ENCODE measurements at regions not wholly inside any gene's neighbourhood (a gene's known extent, or its start where the extent isn't known, plus 50 kb on each side); places are given as distances from the start of the nearest gene placed in this dataset.

DNA sequence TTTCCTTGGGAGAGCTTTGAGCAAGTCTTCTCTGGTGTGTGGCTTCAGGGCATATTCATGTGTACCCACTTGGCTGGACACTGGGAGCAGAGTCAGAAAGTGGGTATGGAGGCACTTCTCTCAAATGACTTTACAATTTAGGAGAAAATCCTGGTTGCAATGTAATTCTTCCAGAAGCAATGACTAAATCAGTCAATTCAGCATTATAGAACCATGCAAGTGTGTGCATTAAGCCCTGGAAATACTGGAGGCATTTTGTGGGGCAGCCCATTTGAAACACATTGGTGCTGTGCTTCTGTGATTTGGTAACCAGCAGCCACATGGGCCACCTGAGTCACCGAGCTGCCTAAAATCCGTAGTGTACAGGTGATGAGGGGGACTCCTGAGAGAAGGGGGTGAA is 94.6 kb upstream of the TAS2R1 start:
- H3K4me1 Mint-ChIP-seq = no peaks in the 10 kb centered on the region
- DNase-seq (no peak), ATAC-seq (ENCODE audit: low read depth) (no peak)
- CTCF ChIA-PET = interaction anchor here (1.2 kb wide), 1 partner anchor 10 kb away, joined by 3 read pairs; no protein-coding TSS in a partner anchor
- POLR2A ChIA-PET = no interaction called here
- H3K27me3 Mint-ChIP-seq = no peaks in the 10 kb centered on the region
- Histone ChIP-seq H3K4me2 (replicated peaks; ENCODE audit: low read depth, low read length, poor library complexity, severe bottlenecking) (no peak overlapping the region), H3K79me2 (ENCODE audit: control insufficient read depth, insufficient read depth, low read length) (no peaks in the 10 kb centered on the region), H3K36me3 (replicated peaks in 1 of 2; ENCODE audit: control extremely low read depth in 1 of 2, control insufficient read depth in 1 of 2, extremely low read depth in 1 of 2, insufficient read depth in 2 of 2, low read length in 1 of 2) (no peaks in the 10 kb centered on the region), H3K4me1 (ENCODE audit: control insufficient read depth in 2 of 2, insufficient read depth in 2 of 2, low read length in 2 of 2) (no peaks in the 10 kb centered on the region), H3K9ac (ENCODE audit: low read length) (no peak overlapping the region), H2AFZ (ENCODE audit: insufficient read depth, low read depth, low read length, poor library complexity, severe bottlenecking) (no peak overlapping the region), H4K20me1 (ENCODE audit: control insufficient read depth, insufficient read depth, low read length, poor library complexity, severe bottlenecking) (no peaks in the 10 kb centered on the region), H3K27me3 (replicated peaks in 1 of 4; ENCODE audit: control extremely low read depth in 1 of 4, control insufficient read depth in 3 of 4, insufficient read depth in 4 of 4, low read length in 3 of 4) (no peaks in the 10 kb centered on the region), H3K4me3 (ENCODE audit: control extremely low read depth in 1 of 5, extremely low read depth in 1 of 5, insufficient read depth in 1 of 5, low read depth in 2 of 5, low read length in 4 of 5) (no peak overlapping the region), H3K27ac (ENCODE audit: low read length in 2 of 2) (no peak overlapping the region), H3K9me3 (ENCODE audit: control extremely low read depth in 1 of 3, control insufficient read depth in 2 of 3, insufficient read depth in 1 of 3, low read length in 2 of 3) (peaks cover 0 to 14% (median 0%) of the 10 kb centered on the region in 3 donors)
- H3K27ac Mint-ChIP-seq = no peak overlapping the region
- intact Hi-C loops (cut with micrococcal nuclease) = no loop called here
- TF ChIP-seq, protein P1, sequence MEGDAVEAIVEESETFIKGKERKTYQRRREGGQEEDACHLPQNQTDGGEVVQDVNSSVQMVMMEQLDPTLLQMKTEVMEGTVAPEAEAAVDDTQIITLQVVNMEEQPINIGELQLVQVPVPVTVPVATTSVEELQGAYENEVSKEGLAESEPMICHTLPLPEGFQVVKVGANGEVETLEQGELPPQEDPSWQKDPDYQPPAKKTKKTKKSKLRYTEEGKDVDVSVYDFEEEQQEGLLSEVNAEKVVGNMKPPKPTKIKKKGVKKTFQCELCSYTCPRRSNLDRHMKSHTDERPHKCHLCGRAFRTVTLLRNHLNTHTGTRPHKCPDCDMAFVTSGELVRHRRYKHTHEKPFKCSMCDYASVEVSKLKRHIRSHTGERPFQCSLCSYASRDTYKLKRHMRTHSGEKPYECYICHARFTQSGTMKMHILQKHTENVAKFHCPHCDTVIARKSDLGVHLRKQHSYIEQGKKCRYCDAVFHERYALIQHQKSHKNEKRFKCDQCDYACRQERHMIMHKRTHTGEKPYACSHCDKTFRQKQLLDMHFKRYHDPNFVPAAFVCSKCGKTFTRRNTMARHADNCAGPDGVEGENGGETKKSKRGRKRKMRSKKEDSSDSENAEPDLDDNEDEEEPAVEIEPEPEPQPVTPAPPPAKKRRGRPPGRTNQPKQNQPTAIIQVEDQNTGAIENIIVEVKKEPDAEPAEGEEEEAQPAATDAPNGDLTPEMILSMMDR (IDR thresholded peaks at IDR 0.05) = no peak
- TF ChIP-seq EZH2 (IDR thresholded peaks at IDR 0.05; ENCODE audit: borderline replicate concordance, insufficient read depth, low read depth, low read length, poor library complexity, severe bottlenecking) = no peak
- 100% methylated on average over 2 of the region's 2 CpGs for WGBS (ENCODE audit: insufficient coverage)
- no peaks in the 10 kb centered on the region for H3K9me3 Mint-ChIP-seq (ENCODE audit: insufficient read depth)
- H3K4me3 Mint-ChIP-seq = no peak overlapping the region

DNA sequence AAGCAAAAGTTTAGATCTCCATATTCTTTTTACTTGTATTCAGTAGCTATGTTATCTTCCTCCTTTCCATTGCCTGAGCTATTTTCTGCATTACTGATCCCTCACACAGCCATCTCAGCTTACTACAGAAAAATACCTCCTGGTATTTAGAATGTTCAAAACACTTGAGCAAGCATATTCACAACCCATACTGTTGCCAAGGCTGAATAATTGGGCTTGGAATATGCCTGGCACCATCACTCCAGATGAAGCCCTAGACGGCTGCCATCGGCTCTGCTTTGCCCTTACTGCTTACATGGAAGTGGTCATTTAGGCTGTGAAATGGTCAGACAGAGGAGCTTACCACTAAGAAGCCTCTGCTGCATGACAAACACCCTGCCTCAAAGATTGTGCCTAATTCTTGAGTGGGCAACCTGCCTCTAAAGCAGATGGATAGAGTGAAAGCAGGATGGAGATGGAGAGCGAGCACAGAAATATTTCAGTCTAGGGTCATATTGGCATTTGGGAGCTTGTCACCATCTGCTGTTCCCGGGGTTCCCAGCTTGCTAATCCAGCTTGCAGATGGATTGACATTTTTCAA is 92.5 kb upstream of the TAS2R1 start:
- Histone ChIP-seq H3K4me2 (replicated peaks; ENCODE audit: low read depth, low read length, poor library complexity, severe bottlenecking) (no peak overlapping the region), H3K9ac (ENCODE audit: low read length) (no peak overlapping the region), H3K79me2 (ENCODE audit: control insufficient read depth, insufficient read depth, low read length) (no peaks in the 10 kb centered on the region), H3K4me1 (ENCODE audit: control insufficient read depth in 2 of 2, insufficient read depth in 2 of 2, low read length in 2 of 2) (no peaks in the 10 kb centered on the region), H4K20me1 (ENCODE audit: control insufficient read depth, insufficient read depth, low read length, poor library complexity, severe bottlenecking) (no peaks in the 10 kb centered on the region), H3K9me3 (ENCODE audit: control extremely low read depth in 1 of 3, control insufficient read depth in 2 of 3, insufficient read depth in 1 of 3, low read length in 2 of 3) (peaks cover 0 to 14% (median 0%) of the 10 kb centered on the region in 3 donors), H2AFZ (ENCODE audit: insufficient read depth, low read depth, low read length, poor library complexity, severe bottlenecking) (no peak overlapping the region), H3K27me3 (replicated peaks in 1 of 4; ENCODE audit: control extremely low read depth in 1 of 4, control insufficient read depth in 3 of 4, insufficient read depth in 4 of 4, low read length in 3 of 4) (no peaks in the 10 kb centered on the region), H3K4me3 (ENCODE audit: control extremely low read depth in 1 of 5, extremely low read depth in 1 of 5, insufficient read depth in 1 of 5, low read depth in 2 of 5, low read length in 4 of 5) (no peak overlapping the region), H3K27ac (ENCODE audit: low read length in 2 of 2) (no peak overlapping the region), H3K36me3 (replicated peaks in 1 of 2; ENCODE audit: control extremely low read depth in 1 of 2, control insufficient read depth in 1 of 2, extremely low read depth in 1 of 2, insufficient read depth in 2 of 2, low read length in 1 of 2) (no peaks in the 10 kb centered on the region)
- no peak for ATAC-seq (ENCODE audit: low read depth)
- ChIA-PET POLR2A (no interaction called here), CTCF (no interaction called here)
- Mint-ChIP-seq H3K9me3 (ENCODE audit: insufficient read depth) (no peaks in the 10 kb centered on the region), H3K4me3 (no peak overlapping the region), H3K27me3 (no peaks in the 10 kb centered on the region), H3K27ac (no peak overlapping the region), H3K4me1 (no peaks in the 10 kb centered on the region)
- DNase-seq = no peak
- 93% methylated on average over 4 of the region's 4 CpGs for WGBS (ENCODE audit: insufficient coverage)
- intact Hi-C loops (cut with micrococcal nuclease) = no loop called here
- no peak for TF ChIP-seq EZH2 (IDR thresholded peaks at IDR 0.05; ENCODE audit: borderline replicate concordance, insufficient read depth, low read depth, low read length, poor library complexity, severe bottlenecking)
- TF ChIP-seq, protein P1 (IDR thresholded peaks at IDR 0.05) = no peak

All from B cell (primary cell).